HCT116 (cell line): ENCODE measurements at regions not wholly inside any gene's neighbourhood (a gene's known extent, or its start where the extent isn't known, plus 50 kb on each side); places are given as distances from the start of the nearest gene placed in this dataset.

Experiments used
- ATAC-seq: fragments of 200-7000 bp; cut with Tn5 transposase; 2 replicates; pipeline ENCODE4 v1.9.1; 2020; ENCODE audit warnings: mild to moderate bottlenecking, moderate library complexity
- BruUV-seq: library from RNA; stranded (reverse); fragments of 400-500 nt; replicated peaks from 2 replicates; lab custom pipeline; 2021; lab: Mats Ljungman, UMichigan
- CTCF ChIA-PET: fragments of 300-600 bp; sonication (Branson Sonifier 250); formaldehyde crosslinking; loops from one replicate; lab custom pipeline; 2021; ENCODE audit warnings: antibody characterized with exemption; lab: Charles Lee
- POLR2A ChIA-PET: fragments of 300-600, 350-600 bp; sonication (Branson Sonifier 250); formaldehyde crosslinking; loops from one replicate; lab custom pipeline; 2021; ENCODE audit warnings: antibody characterized with exemption; lab: Charles Lee
- RAD21 ChIA-PET, 2 experiments: fragments of 300-600 bp; sonication (Branson Sonifier 250); formaldehyde crosslinking; loops; one replicate each; lab custom pipeline; 2023; ENCODE audit warnings: low total read pairs in 2 of 2; ENCODE audit not compliant: uncharacterized antibody in 2 of 2, unreplicated experiment in 2 of 2, low non-redundant PET in 1 of 2; lab: Charles Lee
- DNase-seq: peaks from one replicate; pipeline ENCODE4 v3.0.0-alpha.2; 2010; ENCODE audit warnings: low read depth, low spot score
- H2AFZ ChIP-seq: fragments of 200-600 bp; shearing (Covaris generic), sonication (generic); 2 replicates; pipeline ENCODE4 v1.6.1; 2017; ENCODE audit warnings: low read depth, mixed run types, mixed read lengths, antibody characterized with exemption, low read length; ENCODE audit not compliant: poor library complexity, severe bottlenecking
- H3K27ac ChIP-seq: 2 replicates; pipeline ENCODE4 v1.5.1; 2012; ENCODE audit warnings: low read depth, low read length
- H3K27me3 ChIP-seq: fragments of 200-600 bp; sonication (generic); 2 replicates; pipeline ENCODE4 v1.6.1; 2016; ENCODE audit warnings: mixed run types, low read length, mixed read lengths; ENCODE audit not compliant: insufficient read depth
- H3K36me3 ChIP-seq, 2 experiments: fragments of 200-500 bp in 1 of 2; fragments of 200-600 bp in 1 of 2; sonication (Bioruptor generic) in 1 of 2; sonication (generic) in 1 of 2; 2 replicates each; pipeline versions ENCODE4 v1.5.1 to v1.6.1; 2014 to 2016; ENCODE audit warnings: low read length in 2 of 2, inconsistent platforms in 1 of 2, mixed read lengths in 1 of 2, mixed run types in 1 of 2; ENCODE audit not compliant: insufficient read depth in 2 of 2, control insufficient read depth in 1 of 2
- H3K4me1 ChIP-seq, 2 experiments: fragments of 200-600 bp in 1 of 2; sonication (generic) in 1 of 2; 2 replicates each; pipeline versions ENCODE4 v1.5.1 to v1.6.1; 2012 to 2017; ENCODE audit warnings: low read length in 2 of 2, inconsistent platforms in 1 of 2, mild to moderate bottlenecking in 1 of 2, mixed read lengths in 1 of 2, mixed run types in 1 of 2, moderate library complexity in 1 of 2; ENCODE audit not compliant: insufficient read depth in 2 of 2, control insufficient read depth in 1 of 2
- H3K4me2 ChIP-seq: fragments of 200-600 bp; sonication (generic); 2 replicates; pipeline ENCODE4 v1.6.1; 2017; ENCODE audit warnings: mixed run types, low read length, mixed read lengths
- H3K4me3 ChIP-seq, 2 experiments: fragments of 200-600 bp in 1 of 2; sonication (generic) in 1 of 2; replicated peaks in 1 of 2; 2 replicates each; pipeline ENCODE4 v1.5.1; 2011 to 2016; ENCODE audit warnings: low read length in 2 of 2, control low read depth in 1 of 2, low read depth in 1 of 2, mild to moderate bottlenecking in 1 of 2, mixed read lengths in 1 of 2, mixed run types in 1 of 2
- H3K79me2 ChIP-seq: fragments of 200-600 bp; sonication (generic); 2 replicates; pipeline ENCODE4 v1.6.1; 2017; ENCODE audit warnings: mild to moderate bottlenecking, mixed run types, low read length, moderate library complexity, mixed read lengths; ENCODE audit not compliant: insufficient read depth
- H3K9ac ChIP-seq: fragments of 200-600 bp; sonication (generic); 2 replicates; pipeline ENCODE4 v1.6.1; 2016; ENCODE audit warnings: low read length, mixed read lengths
- H3K9me2 ChIP-seq: fragments of 200-600 bp; sonication (generic), shearing (Covaris generic); 2 replicates; pipeline ENCODE4 v1.6.1; 2017; ENCODE audit warnings: mixed run types, mild to moderate bottlenecking, moderate library complexity; ENCODE audit not compliant: insufficient read depth
- H3K9me3 ChIP-seq, 2 experiments: fragments of 200-500 bp in 1 of 2; fragments of 200-600 bp in 1 of 2; sonication (Bioruptor generic) in 1 of 2; sonication (generic) in 1 of 2; 2 replicates each; pipeline ENCODE4 v1.6.1; 2014 to 2017; ENCODE audit warnings: low read length in 2 of 2, mixed read lengths in 2 of 2, inconsistent platforms in 1 of 2, low read depth in 1 of 2, mild to moderate bottlenecking in 1 of 2, mixed run types in 1 of 2, moderate library complexity in 1 of 2; ENCODE audit not compliant: control insufficient read depth in 1 of 2, insufficient read depth in 1 of 2
- H4K20me1 ChIP-seq: fragments of 200-600 bp; sonication (generic), shearing (Covaris generic); 2 replicates; pipeline ENCODE4 v1.6.1; 2017; ENCODE audit warnings: mixed run types, mild to moderate bottlenecking, moderate library complexity; ENCODE audit not compliant: insufficient read depth
- ATF3 ChIP-seq: IDR thresholded peaks from 2 replicates; pipeline ENCODE4 v1.6.1; 2012
- CBX3 ChIP-seq: IDR thresholded peaks from 2 replicates; pipeline ENCODE4 v1.6.1; 2012; ENCODE audit warnings: low read depth
- ELF1 ChIP-seq: IDR thresholded peaks from 2 replicates; pipeline ENCODE4 v1.6.1; 2012; ENCODE audit warnings: low read depth, borderline replicate concordance
- JUND ChIP-seq: IDR thresholded peaks from 2 replicates; pipeline ENCODE4 v1.6.1; 2012
- MAX ChIP-seq: IDR thresholded peaks from 2 replicates; pipeline ENCODE4 v1.6.1; 2012
- POLR2A ChIP-seq: IDR thresholded peaks from 2 replicates; pipeline ENCODE4 v1.7.0; 2011; ENCODE audit warnings: borderline replicate concordance; ENCODE audit not compliant: insufficient read depth, insufficient read length; ENCODE audit errors: extremely low read depth
- POLR2AphosphoS5 ChIP-seq: IDR thresholded peaks from 2 replicates; pipeline ENCODE4 v1.6.1; 2011; ENCODE audit warnings: mild to moderate bottlenecking, low read depth, low read length, moderate library complexity
- RAD21 ChIP-seq: IDR thresholded peaks from 2 replicates; pipeline ENCODE4 v1.6.1; 2012; ENCODE audit warnings: low read depth, mild to moderate bottlenecking
- SIN3A ChIP-seq: IDR thresholded peaks from 2 replicates; pipeline ENCODE4 v1.6.1; 2012; ENCODE audit warnings: low read depth
- SP1 ChIP-seq: IDR thresholded peaks from 2 replicates; pipeline ENCODE4 v1.6.1; 2012; ENCODE audit warnings: low read depth
- SRF ChIP-seq: IDR thresholded peaks from 2 replicates; pipeline ENCODE4 v1.6.1; 2012; ENCODE audit warnings: low read depth
- YY1 ChIP-seq: IDR thresholded peaks from 2 replicates; pipeline ENCODE4 v1.6.1; 2011; ENCODE audit warnings: low read length, low read depth, moderate library complexity, mild to moderate bottlenecking; ENCODE audit not compliant: insufficient replicate concordance; ENCODE audit errors: extremely low read depth
- ZFX ChIP-seq: fragments of 450-650 bp; IDR thresholded peaks from 2 replicates; pipeline ENCODE4 v1.6.1; 2017
- ZNF274 ChIP-seq: fragments of 200-500 bp; sonication (Bioruptor generic); IDR thresholded peaks from 2 replicates; pipeline ENCODE4 v1.6.1; 2014; ENCODE audit warnings: mild to moderate bottlenecking, low read depth, low read length, inconsistent platforms
- intact Hi-C: fragments of 100-400 bp; cut with micrococcal nuclease; formaldehyde crosslinking; loops from 2 replicates; pipeline ENCODE4 v1.10.0; 2022
- TF ChIP-seq, protein P1 (sequence below): IDR thresholded peaks from 2 replicates; pipeline ENCODE4 v1.6.1; 2012; ENCODE audit warnings: low read depth

DNA sequence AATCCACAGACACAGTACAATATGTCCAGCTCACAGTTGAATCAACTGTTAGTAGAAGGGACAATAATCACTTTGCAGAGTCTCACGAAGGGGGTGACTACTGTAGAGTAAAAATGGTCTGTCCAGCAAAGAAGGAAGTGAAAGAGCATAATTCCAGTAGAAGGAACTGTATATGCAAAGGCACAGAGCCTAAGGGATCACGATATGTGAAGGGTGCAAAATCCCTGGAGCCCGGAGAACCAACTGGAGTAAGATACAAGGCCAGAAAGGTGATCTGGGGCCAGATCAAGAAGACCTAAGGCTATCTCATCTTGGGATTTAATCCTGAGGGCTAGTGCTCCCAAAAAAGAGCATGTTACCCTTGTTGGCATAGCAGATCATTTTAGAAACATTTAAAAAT, 192.7 kb upstream of the LDB2 start:
- ChIA-PET RAD21 (no interaction called here), CTCF (no interaction called here), POLR2A (no interaction called here)
- intact Hi-C loops: no loop called here
- no peaks in the 10 kb centered on the region for H3K4me1 ChIP-seq
- no peaks in the 10 kb centered on the region for H3K9me3 ChIP-seq
- TF ChIP-seq ZFX (no peak), POLR2A (no peak), SP1 (no peak), ZNF274 (no peak), SIN3A (no peak), RAD21 (no peak), JUND (no peak), SRF (no peak), POLR2AphosphoS5 (no peak), CBX3 (no peak), ELF1 (no peak), MAX (no peak), YY1 (no peak), ATF3 (no peak)
- TF ChIP-seq, protein P1, sequence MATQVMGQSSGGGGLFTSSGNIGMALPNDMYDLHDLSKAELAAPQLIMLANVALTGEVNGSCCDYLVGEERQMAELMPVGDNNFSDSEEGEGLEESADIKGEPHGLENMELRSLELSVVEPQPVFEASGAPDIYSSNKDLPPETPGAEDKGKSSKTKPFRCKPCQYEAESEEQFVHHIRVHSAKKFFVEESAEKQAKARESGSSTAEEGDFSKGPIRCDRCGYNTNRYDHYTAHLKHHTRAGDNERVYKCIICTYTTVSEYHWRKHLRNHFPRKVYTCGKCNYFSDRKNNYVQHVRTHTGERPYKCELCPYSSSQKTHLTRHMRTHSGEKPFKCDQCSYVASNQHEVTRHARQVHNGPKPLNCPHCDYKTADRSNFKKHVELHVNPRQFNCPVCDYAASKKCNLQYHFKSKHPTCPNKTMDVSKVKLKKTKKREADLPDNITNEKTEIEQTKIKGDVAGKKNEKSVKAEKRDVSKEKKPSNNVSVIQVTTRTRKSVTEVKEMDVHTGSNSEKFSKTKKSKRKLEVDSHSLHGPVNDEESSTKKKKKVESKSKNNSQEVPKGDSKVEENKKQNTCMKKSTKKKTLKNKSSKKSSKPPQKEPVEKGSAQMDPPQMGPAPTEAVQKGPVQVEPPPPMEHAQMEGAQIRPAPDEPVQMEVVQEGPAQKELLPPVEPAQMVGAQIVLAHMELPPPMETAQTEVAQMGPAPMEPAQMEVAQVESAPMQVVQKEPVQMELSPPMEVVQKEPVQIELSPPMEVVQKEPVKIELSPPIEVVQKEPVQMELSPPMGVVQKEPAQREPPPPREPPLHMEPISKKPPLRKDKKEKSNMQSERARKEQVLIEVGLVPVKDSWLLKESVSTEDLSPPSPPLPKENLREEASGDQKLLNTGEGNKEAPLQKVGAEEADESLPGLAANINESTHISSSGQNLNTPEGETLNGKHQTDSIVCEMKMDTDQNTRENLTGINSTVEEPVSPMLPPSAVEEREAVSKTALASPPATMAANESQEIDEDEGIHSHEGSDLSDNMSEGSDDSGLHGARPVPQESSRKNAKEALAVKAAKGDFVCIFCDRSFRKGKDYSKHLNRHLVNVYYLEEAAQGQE: no peak
- no TSS peak for BruUV-seq
- H3K9ac ChIP-seq: no peak overlapping the region
- H4K20me1 ChIP-seq: no peaks in the 10 kb centered on the region
- no peaks in the 10 kb centered on the region for H3K9me2 ChIP-seq
- DNase-seq (no peak), ATAC-seq (no peak)
- H3K36me3 ChIP-seq: no peaks in the 10 kb centered on the region
- no peak overlapping the region for H2AFZ ChIP-seq
- H3K27ac ChIP-seq: no peak overlapping the region
- H3K4me3 ChIP-seq: no peak overlapping the region
- H3K4me2 ChIP-seq: no peak overlapping the region
- H3K79me2 ChIP-seq: no peaks in the 10 kb centered on the region
- peaks cover 7% of the 10 kb centered on the region; the same call in 1 of the 2 replicates for H3K27me3 ChIP-seq
